ENCODE measurements at regions not wholly inside any gene's neighbourhood (a gene's known extent, or its start where the extent isn't known, plus 50 kb on each side); places are given as distances from the start of the nearest gene placed in this dataset.

- no peaks in the 10 kb centered on the region for H3K27me3 Mint-ChIP-seq (ENCODE audit: low read depth, poor library complexity)
- no peak overlapping the region for H3K27ac Mint-ChIP-seq
- peaks cover 17% of the 10 kb centered on the region for H3K4me1 Mint-ChIP-seq
- TF ChIP-seq, protein P1, sequence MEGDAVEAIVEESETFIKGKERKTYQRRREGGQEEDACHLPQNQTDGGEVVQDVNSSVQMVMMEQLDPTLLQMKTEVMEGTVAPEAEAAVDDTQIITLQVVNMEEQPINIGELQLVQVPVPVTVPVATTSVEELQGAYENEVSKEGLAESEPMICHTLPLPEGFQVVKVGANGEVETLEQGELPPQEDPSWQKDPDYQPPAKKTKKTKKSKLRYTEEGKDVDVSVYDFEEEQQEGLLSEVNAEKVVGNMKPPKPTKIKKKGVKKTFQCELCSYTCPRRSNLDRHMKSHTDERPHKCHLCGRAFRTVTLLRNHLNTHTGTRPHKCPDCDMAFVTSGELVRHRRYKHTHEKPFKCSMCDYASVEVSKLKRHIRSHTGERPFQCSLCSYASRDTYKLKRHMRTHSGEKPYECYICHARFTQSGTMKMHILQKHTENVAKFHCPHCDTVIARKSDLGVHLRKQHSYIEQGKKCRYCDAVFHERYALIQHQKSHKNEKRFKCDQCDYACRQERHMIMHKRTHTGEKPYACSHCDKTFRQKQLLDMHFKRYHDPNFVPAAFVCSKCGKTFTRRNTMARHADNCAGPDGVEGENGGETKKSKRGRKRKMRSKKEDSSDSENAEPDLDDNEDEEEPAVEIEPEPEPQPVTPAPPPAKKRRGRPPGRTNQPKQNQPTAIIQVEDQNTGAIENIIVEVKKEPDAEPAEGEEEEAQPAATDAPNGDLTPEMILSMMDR (IDR thresholded peaks at IDR 0.05) = no peak
- DNase-seq = no peak
- no peaks in the 10 kb centered on the region for H3K36me3 Mint-ChIP-seq (ENCODE audit: low read depth)
- no peak overlapping the region for H3K4me3 Mint-ChIP-seq
- H3K9me3 Mint-ChIP-seq = peaks cover 24% of the 10 kb centered on the region
Observed at GRCh38 chr4:100248476-100248875, 58.2 kb upstream of the DDIT4L start.

DNA sequence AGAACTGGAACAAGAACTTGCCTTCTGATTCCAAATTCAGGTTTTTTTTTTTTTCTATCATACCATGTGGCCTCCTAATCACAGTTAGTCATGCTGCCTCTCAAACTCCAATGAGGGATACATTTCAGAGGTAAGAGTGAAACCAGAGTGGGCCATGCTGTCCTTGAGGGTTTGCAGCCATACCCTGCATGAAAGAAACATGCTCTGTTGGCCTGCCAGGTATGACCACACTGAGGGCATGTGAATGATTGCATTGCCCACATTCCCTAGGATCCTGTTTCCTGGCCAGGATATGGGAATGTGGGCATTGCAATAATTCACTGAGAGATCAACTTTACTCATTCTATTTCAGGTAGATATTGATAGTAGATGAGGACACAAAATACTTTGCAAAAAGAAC is 56.4 kb upstream of the DDIT4L start:
- Mint-ChIP-seq H3K9me3 (peaks cover 27% of the 10 kb centered on the region), H3K27me3 (ENCODE audit: low read depth, poor library complexity) (no peaks in the 10 kb centered on the region), H3K36me3 (ENCODE audit: low read depth) (no peaks in the 10 kb centered on the region), H3K4me3 (no peak overlapping the region), H3K4me1 (peaks cover 17% of the 10 kb centered on the region), H3K27ac (no peak overlapping the region)
- DNase-seq = no peak
- TF ChIP-seq, protein P1 (IDR thresholded peaks at IDR 0.05) = no peak

GRCh38 chr4:100244347-100244746 is 54.1 kb upstream of the DDIT4L start:
- Mint-ChIP-seq H3K36me3 (ENCODE audit: low read depth) (no peaks in the 10 kb centered on the region), H3K4me1 (peaks cover 17% of the 10 kb centered on the region), H3K4me3 (no peak overlapping the region), H3K9me3 (peaks cover 23% of the 10 kb centered on the region), H3K27ac (no peak overlapping the region), H3K27me3 (ENCODE audit: low read depth, poor library complexity) (no peaks in the 10 kb centered on the region)
- DNase-seq = no peak
- TF ChIP-seq, protein P1 (IDR thresholded peaks at IDR 0.05) = no peak
